GM11168 (cell line): ENCODE measurements at regions not wholly inside any gene's neighbourhood (a gene's known extent, or its start where the extent isn't known, plus 50 kb on each side); places are given as distances from the start of the nearest gene placed in this dataset.

Source experiments
- in situ Hi-C: fragments of 300-500 bp; cut with MboI; formaldehyde crosslinking; loops from one replicate; pipeline ENCODE4 v1.12.0; 2022; ENCODE audit warnings: low sequenced_read_pairs; ENCODE audit not compliant: unreplicated experiment

DNA sequence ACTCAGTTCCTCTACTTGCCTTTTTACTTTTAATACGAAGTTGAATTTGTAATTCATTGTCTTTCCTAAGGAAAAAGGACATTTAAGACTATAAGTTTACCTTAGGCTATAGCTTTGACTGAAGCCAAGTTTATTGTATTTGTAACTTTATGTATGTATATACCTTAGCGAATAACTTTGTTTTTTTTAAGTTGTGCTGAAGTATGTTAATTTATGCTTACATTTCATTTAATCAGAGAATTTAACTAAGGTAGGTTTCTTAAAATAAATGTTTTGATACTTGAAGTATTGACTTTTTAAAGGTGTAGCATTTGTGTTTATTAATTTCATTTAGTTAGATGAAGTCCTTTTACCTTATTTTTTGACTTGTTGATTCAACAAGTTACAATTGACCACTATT is 55.2 kb upstream of the TPTE start:
- in situ Hi-C loops: no loop called here
